ENCODE measurements at regions not wholly inside any gene's neighbourhood (a gene's known extent, or its start where the extent isn't known, plus 50 kb on each side); places are given as distances from the start of the nearest gene placed in this dataset.

DNA sequence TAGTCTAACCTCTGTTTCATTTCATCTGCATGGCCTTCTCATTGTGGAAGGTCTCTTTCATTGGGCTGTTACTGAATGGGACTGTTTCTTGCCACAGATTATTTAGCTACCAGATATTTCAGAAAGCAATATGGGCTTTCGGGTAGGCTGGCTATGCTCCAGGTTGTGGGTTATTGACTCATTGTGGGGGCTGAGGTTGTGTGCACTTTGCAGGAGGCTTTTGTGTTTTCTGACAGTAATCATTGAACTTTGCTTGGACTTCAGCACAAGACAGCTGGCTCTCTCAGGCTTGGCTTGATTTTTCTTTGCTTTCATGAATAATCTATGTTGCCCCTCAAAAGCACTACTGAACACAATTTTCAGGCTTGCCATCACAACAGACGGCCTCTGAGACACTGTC lies 771.1 kb upstream of the TSPY4 start:
- no peak for DNase-seq

DNA sequence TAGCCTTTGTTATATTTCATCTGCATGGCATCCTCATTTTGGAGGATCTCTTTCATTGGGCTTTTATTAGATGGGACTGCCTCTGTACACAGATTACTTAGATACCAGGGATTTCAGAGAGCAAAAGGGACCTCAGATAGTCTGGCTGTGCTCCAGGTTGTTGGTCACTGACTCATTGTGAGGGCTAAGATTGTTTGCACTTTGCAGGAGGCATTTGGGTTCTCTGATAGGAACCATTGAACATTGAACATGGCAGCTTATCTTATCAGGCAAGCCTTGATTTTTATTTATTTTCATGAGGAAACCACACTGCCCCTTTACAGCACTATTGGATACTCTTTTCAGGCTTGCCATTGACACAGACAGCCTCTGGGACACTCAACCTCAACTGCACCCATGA lies 766.9 kb upstream of the TSPY4 start:
- no peak for DNase-seq

DNA sequence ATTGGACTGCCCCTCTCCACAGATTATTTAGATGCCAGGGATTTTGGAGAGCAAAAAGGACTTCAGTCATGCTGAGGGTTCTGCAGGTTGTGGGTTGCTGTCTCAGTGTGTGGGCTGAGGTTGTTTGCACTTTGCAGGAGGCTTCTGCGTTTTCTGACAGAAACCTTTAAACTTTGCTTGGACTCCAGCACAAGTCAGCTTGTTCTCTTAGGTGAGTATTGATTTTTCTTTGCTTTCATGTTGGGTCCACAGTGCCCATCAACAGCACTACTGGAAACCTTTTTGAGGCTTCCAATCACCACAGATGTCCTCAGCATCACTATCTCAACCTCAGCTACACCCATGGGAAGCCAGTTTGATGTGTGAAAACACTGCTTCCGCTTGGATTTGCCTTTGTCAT lies 764.3 kb upstream of the TSPY4 start:
- no peak for DNase-seq

GRCh38 chrY:8582277-8582850 lies 754.9 kb upstream of the TSPY4 start:
- DNase-seq, result no peak

GRCh38 chrY:8583191-8583590 lies 754.1 kb upstream of the TSPY4 start:
- DNase-seq, result no peak

DNA sequence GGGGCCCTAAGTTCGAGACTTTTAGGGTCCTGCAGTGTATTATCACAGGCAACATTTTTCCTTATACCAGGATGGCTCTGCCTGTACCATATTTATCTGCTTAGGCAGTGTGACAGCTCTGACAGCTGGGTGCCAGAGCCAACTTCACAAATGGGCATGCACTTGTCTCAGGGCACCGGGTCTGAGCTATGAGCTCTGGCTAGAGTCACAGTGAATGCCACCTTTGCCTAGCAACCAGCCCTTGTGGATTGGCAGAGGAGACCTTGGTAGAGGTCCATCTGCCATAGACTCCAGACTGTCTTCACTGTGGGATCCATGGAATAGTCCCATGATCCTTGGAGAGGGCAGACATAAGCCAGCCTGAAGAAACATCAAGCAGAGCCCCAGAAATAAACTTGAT lies 746.6 kb upstream of the TSPY4 start:
- no peak for DNase-seq

- DNase-seq, result no peak
Observed at GRCh38 chrY:8591821-8592516, 745.3 kb upstream of the TSPY4 start.

- DNase-seq, result no peak
Observed at GRCh38 chrY:8594657-8595056, 742.6 kb upstream of the TSPY4 start.

DNA sequence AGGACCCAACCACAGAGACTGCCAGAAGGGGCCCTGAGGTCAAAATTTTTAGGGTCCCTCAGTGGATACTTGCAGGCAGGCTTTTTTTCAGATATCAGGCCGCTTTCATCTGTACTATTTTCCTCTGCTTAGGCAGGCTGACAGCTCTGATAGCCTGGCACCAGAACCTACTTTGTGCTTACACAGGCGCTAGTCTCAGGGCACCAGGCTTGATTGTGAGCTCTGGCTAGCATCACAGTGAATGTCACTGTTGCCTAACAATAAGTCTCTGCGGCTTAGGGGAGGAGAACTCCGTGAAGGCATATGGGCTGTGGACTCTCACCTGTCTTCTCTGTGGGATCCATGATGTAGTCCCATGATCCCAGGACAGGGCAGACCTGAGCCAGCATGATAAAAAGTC lies 738.1 kb upstream of the TSPY4 start:
- DNase-seq, result no peak

DNA sequence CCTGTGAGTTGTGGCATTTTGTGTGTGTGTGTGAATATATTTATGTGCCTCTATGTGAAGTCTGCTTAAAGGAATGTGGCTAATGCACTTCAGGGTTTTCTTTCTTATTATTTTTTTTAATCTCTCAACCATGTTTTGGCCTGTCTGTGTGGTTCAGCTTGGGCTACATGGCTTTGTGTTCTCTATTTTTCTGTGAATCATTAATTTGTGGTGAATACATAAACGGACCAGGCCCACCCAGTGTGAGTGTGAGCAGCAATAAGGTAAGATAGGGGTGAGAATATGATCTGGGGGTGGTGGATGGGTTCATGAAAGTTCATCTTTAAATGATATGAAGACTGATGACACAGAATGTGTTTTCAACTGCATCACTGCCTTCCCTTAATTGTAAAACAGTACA lies 726.6 kb upstream of the TSPY4 start:
- DNase-seq, result no peak

GRCh38 chrY:8611815-8612214 lies 725.4 kb upstream of the TSPY4 start:
- no peak for DNase-seq

DNA sequence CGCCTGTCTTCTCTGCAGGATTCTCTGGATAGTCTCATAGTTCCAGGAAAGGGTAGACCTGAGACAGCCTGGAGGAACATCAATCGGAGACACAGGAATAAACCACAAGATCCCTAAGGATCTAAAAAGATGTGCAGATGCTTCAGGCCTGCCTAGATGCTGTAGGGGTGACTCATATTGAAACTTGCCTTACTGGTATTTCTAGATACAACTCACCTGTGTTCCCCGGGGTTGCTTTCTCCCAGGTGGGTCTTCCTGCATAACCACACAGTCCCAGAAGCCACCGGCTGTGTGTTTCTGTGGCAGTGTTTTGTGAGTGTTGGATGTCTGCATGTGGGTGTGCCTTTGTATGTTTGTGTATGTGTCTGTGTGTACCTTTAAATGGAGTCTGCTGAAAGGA lies 719.0 kb upstream of the TSPY4 start:
- DNase-seq, result no peak

- no peak for DNase-seq
Observed at GRCh38 chrY:8622156-8622555, 715.1 kb upstream of the TSPY4 start.

DNA sequence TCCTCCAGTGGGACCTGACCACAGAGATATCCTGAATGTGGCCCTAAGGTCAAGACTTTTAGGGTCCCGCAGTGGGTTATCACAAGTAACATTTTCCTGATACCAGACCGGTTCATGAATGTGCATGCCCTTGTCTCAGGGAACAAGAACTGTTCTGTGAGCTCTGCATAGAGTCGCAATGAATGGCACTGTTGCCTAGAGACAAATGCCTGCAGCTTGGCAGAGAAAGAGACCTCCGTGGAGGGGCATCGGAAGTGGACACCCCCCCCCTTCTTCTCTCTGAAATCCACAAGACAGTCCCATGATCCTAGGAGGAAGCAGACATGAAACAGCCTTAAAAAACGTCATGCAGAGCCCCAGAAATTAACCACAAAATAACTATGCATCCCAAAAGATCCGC lies 714.4 kb upstream of the TSPY4 start:
- no peak for DNase-seq

GRCh38 chrY:8629636-8630035 lies 707.6 kb upstream of the TSPY4 start:
- DNase-seq, result no peak

DNA sequence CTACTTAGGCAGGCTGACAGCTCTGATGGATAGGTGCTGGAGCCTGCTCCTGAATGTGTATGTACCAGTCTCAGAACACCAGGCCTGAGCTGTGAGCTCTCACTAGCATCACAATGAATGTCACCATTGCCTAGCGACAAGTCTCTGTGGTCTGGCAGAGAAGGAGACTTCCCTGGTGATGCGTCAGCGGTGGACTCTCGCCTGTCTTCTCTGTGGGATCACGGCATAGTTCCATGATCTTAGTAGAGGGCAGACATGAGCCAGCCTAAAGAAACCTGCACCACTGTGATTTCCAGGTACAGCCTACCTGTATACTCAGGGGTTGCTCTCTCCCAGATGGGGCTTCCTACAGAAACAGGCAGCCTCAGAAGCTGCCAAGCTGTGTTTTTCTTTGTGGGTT lies 699.2 kb upstream of the TSPY4 start:
- DNase-seq, result no peak

GRCh38 chrY:8644926-8645325 lies 692.3 kb upstream of the TSPY4 start:
- no peak for DNase-seq

DNA sequence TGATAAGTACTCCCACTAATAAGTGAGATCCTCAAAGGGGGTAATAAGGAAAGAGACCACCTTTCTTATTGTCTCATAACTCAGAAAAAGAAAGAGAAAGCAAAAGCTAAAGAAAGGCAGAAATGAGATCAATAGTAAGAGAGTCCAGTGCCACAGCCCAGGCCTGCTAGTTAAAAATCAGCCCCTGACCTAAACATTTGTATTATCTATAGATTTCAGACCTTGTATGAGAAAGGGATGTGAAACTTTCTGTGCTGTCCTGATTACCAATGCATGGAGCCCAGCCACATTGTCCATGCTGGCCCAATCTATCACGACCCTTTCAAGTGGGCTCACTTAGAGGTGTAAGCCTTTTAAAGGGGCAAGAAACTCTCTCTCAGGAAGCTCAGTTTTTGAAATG lies 684.8 kb upstream of the TSPY4 start:
- DNase-seq, result no peak

DNA sequence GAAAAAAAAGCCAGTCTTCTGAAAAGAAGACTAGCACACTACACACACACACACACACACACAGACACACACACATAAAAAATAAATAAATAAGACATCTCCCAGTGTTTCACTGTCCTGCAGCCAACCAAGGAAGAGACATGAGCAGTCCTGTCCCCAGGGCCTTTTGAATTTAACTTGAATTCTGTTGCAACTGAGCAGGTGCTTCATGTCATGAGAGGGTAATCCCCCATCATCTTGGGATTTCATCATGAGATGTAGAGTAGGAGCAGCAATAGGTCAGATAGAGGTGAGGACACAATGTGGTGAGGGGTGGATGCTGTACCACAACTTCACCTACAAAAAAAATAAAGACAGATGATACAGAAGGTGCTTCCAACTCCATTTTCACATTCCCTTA lies 682.2 kb upstream of the TSPY4 start:
- DNase-seq, result no peak

- DNase-seq, result no peak
Observed at GRCh38 chrY:8656101-8656500, 681.2 kb upstream of the TSPY4 start.

DNA sequence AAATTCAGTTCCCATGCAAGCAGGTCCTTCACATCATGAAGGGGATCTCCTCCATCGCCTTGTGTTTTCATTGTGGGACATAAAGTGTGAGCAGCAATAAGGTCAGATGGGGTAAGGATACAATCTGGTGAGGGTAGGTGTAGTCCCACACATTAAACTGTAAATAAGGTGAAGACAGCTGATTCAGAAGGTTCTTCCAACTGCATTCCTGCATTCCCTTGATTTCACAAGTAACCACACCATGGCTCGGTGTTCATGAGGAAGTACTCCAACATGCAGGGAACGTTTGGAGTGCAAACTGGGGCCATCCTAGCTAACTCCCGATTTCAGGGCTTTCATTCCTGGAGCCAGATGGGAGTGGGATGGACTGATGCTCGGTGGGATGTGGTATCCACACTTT lies 680.7 kb upstream of the TSPY4 start:
- no peak for DNase-seq

GRCh38 chrY:8659721-8660120 lies 677.5 kb upstream of the TSPY4 start:
- DNase-seq, result no peak

DNA sequence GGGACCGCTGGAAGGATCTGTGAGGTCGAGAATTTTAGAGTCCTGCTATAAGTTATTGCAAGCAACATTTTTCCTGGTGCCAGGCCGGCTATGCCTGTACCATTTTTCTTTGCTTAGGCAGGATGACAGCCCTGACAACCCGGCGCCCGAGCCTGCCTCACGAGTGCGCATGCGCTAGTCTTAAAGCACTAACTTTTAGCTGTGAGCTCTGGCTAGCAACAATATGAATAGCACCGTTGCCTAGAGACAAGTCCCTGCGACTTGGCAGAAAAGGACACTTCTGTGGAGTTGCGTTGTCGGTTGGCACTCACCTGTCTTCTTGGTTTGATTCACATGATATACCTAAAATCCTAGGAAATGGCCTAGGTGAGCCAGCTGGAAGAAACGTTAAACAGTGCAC lies 663.4 kb upstream of the TSPY4 start:
- no peak for DNase-seq

- DNase-seq, result no peak
Observed at GRCh38 chrY:8677336-8677935, 659.8 kb upstream of the TSPY4 start.

DNA sequence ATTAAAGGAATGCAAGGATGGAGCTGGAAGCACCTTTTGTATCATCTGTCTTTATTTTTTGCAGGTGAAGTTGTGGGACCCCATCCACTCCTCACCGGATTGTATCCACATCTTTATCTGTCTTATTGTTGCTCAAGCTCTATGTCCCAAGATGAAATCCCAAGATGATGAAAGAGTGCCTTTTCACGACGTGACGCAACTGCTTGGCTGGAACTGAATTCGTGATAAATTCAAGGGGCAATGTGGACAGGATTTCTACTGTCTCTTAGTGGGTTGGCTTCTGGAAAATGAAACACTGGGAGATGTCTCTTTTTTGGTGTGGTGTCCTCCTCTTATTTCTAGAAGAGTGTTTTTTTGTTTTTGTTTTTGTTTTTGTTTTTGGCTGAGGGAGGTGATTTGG lies 650.1 kb upstream of the TSPY4 start:
- DNase-seq, result no peak

Data from stimulated activated CD4-positive, alpha-beta T cell treated with anti-CD3 and anti-CD28 coated beads, Interleukin-1b, Interleukin-23, amount 100 ng/mL, for 48 hours (primary cell).